PFSK-1 (cell line): ENCODE measurements at regions not wholly inside any gene's neighbourhood (a gene's known extent, or its start where the extent isn't known, plus 50 kb on each side); places are given as distances from the start of the nearest gene placed in this dataset.

Experiments used
- FOXP2 ChIP-seq: optimal IDR thresholded peaks from 2 replicates; pipeline ENCODE3; 2011; ENCODE audit warnings: borderline replicate concordance, control low read depth, inconsistent platforms; ENCODE audit not compliant: insufficient read depth; ENCODE audit errors: extremely low read length, extremely low read depth
- POLR2AphosphoS5 ChIP-seq: IDR thresholded peaks from 2 replicates; pipeline ENCODE4 v1.6.1; 2012; ENCODE audit warnings: low read depth, mild to moderate bottlenecking, control low read depth, low read length, moderate library complexity
- SIN3A ChIP-seq: IDR thresholded peaks from 2 replicates; pipeline ENCODE4 v1.6.1; 2012; ENCODE audit warnings: mild to moderate bottlenecking, low read length, moderate library complexity, borderline replicate concordance; ENCODE audit not compliant: insufficient read depth
- TAF1 ChIP-seq: IDR thresholded peaks from 2 replicates; pipeline ENCODE4 v1.6.1; 2012; ENCODE audit warnings: low read length, control low read depth, borderline replicate concordance; ENCODE audit not compliant: insufficient read depth
- TF ChIP-seq, protein P1 (sequence below), 2 experiments: IDR thresholded peaks; 2 replicates each; pipeline versions ENCODE4 v1.6.1 to v1.8.0; 2011 to 2012; ENCODE audit warnings: low read depth in 2 of 2, low read length in 2 of 2, control low read depth in 1 of 2, inconsistent platforms in 1 of 2, mild to moderate bottlenecking in 1 of 2, moderate library complexity in 1 of 2; ENCODE audit not compliant: insufficient read depth in 1 of 2

DNA sequence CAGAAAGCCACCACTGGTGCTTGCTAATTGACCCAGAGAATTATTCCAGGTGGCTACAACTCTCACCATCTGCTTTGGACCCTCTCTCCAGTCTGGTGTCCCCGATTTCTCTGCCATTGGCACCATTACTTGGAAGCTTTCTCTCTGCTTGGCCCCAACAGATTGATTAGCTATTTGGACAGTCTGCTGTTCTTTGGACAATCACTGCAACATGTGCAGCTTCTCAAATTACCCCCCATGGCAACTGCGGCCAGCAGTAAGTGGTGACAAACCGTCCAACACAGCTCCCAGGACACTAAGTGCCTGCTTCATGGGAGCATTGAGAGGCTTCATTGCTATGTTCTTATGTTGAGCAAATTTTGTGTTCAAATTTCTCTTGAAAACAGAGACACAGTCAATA is 309.8 kb downstream of the TAF11L14 start:
- TF ChIP-seq, protein P1, sequence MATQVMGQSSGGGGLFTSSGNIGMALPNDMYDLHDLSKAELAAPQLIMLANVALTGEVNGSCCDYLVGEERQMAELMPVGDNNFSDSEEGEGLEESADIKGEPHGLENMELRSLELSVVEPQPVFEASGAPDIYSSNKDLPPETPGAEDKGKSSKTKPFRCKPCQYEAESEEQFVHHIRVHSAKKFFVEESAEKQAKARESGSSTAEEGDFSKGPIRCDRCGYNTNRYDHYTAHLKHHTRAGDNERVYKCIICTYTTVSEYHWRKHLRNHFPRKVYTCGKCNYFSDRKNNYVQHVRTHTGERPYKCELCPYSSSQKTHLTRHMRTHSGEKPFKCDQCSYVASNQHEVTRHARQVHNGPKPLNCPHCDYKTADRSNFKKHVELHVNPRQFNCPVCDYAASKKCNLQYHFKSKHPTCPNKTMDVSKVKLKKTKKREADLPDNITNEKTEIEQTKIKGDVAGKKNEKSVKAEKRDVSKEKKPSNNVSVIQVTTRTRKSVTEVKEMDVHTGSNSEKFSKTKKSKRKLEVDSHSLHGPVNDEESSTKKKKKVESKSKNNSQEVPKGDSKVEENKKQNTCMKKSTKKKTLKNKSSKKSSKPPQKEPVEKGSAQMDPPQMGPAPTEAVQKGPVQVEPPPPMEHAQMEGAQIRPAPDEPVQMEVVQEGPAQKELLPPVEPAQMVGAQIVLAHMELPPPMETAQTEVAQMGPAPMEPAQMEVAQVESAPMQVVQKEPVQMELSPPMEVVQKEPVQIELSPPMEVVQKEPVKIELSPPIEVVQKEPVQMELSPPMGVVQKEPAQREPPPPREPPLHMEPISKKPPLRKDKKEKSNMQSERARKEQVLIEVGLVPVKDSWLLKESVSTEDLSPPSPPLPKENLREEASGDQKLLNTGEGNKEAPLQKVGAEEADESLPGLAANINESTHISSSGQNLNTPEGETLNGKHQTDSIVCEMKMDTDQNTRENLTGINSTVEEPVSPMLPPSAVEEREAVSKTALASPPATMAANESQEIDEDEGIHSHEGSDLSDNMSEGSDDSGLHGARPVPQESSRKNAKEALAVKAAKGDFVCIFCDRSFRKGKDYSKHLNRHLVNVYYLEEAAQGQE (IDR thresholded peaks at IDR 0.05; ENCODE audit: insufficient read depth in 1 of 2, low read depth in 2 of 2, low read length in 2 of 2) = no peak
- no peak for TF ChIP-seq FOXP2
- TF ChIP-seq TAF1 = no peak
- TF ChIP-seq SIN3A = no peak
- TF ChIP-seq POLR2AphosphoS5 = no peak

- TF ChIP-seq TAF1 (no peak), FOXP2 (no peak)
- TF ChIP-seq, protein P1 (IDR thresholded peaks at IDR 0.05; ENCODE audit: insufficient read depth in 1 of 2, low read depth in 2 of 2, low read length in 2 of 2) = no peak
These were observed 312.8 kb downstream of the TAF11L14 start for GRCh38 chr5:17947029-17947428.

DNA sequence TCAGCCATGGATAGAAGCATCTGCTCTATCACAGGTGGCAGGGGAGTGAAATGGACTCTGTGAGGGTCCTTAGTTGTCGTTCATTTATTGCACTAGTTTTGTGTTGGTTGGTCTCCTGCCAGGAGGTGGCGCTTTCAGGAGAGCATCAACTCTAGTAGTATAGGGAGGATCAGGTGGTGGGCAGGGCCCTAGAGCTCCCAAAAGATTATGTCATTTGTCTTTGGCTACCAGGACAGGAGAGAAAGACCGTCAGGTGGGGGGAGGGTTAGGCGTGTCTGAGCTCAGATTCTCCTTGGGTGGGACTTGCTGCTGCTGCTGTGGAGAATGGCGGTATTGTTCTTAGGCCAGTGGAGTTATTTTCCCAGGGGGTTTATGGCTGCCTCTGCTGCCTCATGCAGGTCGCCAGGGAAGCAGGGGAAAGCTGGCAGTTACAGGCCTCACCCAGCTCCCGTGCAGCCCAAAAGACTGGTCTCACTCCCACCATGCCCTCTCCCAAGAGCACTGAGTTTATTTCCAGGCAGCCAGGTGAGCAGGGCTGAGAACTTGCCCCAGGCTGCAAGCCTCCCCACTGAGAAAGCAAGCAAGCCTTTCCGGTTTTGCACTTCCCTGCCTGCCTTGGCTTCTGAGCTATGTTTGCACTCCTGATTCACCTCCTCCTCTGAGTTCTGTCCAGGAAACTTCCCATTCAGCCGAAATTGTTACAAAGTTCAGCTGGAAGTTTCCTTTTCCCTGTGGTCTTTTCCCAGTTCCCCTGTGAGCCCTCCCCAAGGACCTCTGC is 317.3 kb downstream of the TAF11L14 start:
- no peak for TF ChIP-seq TAF1
- TF ChIP-seq FOXP2 = no peak
- TF ChIP-seq POLR2AphosphoS5 = no peak
- no peak for TF ChIP-seq SIN3A
- TF ChIP-seq, protein P1 (IDR thresholded peaks at IDR 0.05; ENCODE audit: insufficient read depth in 1 of 2, low read depth in 2 of 2, low read length in 2 of 2) = no peak

- TF ChIP-seq TAF1 = no peak
- TF ChIP-seq, protein P1 (IDR thresholded peaks at IDR 0.05; ENCODE audit: insufficient read depth in 1 of 2, low read depth in 2 of 2, low read length in 2 of 2) = no peak
- TF ChIP-seq SIN3A = no peak
These were observed 318.0 kb downstream of the TAF11L14 start for GRCh38 chr5:17952231-17952630.

- TF ChIP-seq SIN3A (no peak), FOXP2 (no peak), TAF1 (no peak), POLR2AphosphoS5 (no peak)
- TF ChIP-seq, protein P1 (IDR thresholded peaks at IDR 0.05; ENCODE audit: insufficient read depth in 1 of 2, low read depth in 2 of 2, low read length in 2 of 2) = no peak
These were observed 329.8 kb downstream of the TAF11L14 start for GRCh38 chr5:17964067-17964466.
